HG03175 (cell line): ENCODE measurements at regions not wholly inside any gene's neighbourhood (a gene's known extent, or its start where the extent isn't known, plus 50 kb on each side); places are given as distances from the start of the nearest gene placed in this dataset.
"Not testable (repeated sequence)": the region's sequence is repeated elsewhere in the genome, so short reads cannot be mapped to it uniquely, and the experiment has no call there.

ENCODE experiments used
- ATAC-seq: cut with Tn5 transposase; IDR thresholded peaks from one replicate; pipeline ENCODE4 v1.9.1; 2021; ENCODE audit warnings: mild to moderate bottlenecking, moderate library complexity; ENCODE audit not compliant: unreplicated experiment

DNA sequence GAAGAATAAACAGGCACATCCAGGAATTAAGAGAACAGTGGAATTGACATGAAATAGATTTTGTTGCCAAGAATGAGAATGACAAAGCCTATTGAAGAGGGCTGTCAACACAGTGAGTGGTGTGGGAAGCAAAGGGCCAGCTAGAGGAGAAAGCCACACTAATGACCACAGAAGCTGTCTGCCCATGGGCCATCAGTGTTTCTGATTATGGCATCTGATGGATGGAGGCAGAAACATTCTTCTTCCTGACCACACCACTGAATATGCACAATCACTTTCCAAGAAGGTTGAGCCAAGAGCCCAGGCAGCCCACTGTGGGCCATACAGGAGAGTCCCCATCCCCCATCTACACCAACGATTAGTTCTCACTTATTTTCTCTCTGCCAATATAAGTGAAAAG is 146.0 kb upstream of the SH3BP4 start:
- no peak for ATAC-seq

DNA sequence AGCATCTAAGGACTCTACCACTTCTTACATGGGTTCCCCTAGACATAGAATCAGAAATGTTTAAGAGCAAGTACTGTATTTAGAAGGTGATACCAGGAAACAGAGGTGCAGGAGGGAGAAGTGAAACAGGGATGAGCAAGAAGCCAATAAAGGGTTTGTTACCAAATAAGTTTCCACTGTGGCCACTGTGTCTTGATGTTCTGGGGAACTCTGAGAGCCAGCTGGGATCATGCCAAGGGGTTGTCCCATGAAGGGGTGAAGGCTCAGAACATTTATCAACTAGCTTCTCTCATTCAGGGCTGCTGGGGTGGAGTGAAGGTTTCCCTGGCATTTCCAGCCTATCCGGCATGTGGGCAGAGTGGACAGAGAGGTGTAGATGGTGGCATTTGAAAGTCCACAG is 147.1 kb upstream of the SH3BP4 start:
- no peak for ATAC-seq

DNA sequence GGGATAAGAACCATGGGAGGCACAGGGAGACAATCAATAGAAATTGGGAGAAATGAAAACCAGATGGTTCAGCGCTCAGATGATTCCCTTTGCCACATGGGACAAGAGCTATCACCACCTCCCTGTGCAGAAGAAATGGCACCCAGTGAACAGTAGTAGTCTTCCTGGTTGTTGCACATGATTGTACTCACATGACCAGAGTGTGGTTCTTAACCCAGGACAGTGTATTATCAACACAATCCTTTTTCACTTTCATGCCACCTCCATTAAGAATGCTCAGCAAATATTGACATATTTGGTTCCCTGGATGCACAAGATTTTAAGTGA is 149.0 kb upstream of the SH3BP4 start:
- no peak for ATAC-seq

DNA sequence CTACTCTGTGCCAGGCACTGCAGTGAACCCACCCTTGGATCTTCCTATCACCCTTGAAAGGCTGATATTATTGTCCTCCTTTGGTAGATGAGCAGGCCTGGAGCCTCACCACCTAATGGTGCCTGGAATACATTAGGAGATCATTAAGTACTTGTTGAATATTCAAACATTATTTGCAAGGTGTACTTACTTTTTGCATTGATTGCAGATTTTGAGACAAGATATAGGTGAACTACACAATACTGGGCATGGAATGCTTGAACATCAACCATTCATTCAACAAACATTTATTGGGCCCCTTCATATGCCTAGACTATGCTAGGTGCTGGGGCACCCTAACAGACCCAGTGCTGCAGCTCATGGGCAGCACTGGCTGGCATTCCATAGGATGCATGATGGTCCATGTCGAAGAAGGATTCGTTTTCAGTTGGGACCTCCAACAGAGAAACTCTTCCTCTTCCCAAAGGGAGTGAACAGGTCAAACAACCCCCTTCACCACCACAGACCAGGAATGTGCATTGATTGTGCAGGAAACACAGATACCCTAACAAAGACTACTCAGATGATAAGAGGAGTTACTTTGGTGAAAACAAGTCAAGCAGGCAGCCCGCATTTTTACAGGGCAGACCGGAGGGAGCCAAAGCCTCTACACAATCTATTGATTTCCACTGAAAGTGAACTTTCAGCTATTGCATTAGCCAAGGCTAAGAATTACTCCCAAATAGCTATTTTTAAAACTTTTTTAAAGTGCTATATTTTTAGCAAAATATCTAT is 149.6 kb upstream of the SH3BP4 start:
- no peak for ATAC-seq

DNA sequence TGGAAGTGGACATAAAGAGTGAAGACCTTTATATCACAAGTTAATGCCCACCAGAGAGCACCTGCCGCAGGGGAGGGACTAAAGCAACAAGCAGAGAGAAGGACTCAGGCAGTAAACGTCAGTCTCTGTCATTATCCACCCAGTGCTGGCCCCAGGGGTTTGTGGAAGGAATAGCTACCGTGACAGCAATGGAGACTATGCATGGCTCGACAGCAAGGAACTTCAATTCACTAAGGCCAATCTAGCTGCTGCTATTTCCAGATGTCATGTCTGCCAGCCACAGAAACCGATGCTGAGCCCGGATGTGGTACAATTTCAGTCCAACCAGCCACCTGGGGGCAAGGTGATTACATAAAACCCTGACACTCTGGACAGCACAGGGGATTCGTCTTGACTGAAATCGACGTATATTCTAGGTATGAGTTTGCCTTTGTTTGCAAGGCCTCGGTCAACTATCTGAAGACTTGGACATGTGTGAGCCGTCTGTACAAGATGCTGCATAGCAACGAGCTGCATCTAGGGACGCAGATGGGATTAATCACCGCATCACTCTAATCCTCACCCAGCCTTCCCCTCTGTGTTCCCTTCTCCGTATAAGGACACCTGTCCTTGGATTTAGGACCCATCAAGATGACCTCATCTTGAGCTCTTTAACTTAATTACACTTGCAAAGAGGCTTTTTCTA is 154.1 kb upstream of the SH3BP4 start:
- no peak for ATAC-seq

- ATAC-seq, result no peak
These were observed 155.7 kb upstream of the SH3BP4 start for GRCh38 chr2:234796045-234796591.

- no peak for ATAC-seq
These were observed 156.4 kb upstream of the SH3BP4 start for GRCh38 chr2:234795272-234795920.

DNA sequence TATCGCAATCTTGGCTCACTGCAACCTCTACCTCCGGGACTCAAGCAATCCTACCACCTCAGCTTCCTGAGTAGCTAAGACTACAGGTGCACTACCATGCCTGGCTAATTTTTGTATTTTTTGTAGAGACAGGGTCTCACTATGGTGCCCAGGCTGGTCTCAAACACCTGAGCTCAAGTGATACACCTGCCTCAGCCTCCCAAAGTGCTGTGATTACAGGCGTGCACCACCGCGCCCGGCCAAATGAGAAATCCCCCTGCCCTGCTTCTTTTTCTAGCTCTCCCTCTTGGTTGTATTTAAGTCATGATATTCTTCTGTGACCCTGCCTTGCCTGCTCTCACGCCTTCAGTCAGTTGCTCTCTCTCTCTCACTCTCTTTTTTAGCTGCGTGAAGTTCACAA is 157.0 kb upstream of the SH3BP4 start:
- ATAC-seq, result no peak

GRCh38 chr2:234793212-234793785 is 158.5 kb upstream of the SH3BP4 start:
- ATAC-seq, result no peak

DNA sequence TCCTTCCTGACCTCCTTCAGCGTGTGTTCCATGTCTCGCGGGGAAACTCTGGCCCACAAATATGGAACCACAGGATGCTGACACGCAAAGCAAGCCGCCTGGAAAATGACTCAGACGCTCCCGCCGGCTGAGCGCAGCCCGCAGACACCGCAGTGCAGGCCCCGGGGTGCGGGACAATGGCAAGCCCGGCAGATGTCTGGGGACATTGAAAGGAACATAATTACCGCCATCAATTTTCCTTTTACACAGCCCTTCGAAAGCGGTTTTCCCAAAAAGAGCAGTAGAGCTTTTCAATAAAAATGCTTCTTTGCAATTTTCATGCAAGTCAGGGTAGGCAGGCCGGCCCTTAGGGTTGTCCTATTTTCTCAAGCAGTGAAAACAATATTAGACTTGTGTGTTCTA is 159.2 kb upstream of the SH3BP4 start:
- ATAC-seq, result no peak

- not testable (repeated sequence) for ATAC-seq
These were observed 159.7 kb upstream of the SH3BP4 start for GRCh38 chr2:234792096-234792495.

- no peak for ATAC-seq
These were observed 161.4 kb upstream of the SH3BP4 start for GRCh38 chr2:234790380-234790779.

DNA sequence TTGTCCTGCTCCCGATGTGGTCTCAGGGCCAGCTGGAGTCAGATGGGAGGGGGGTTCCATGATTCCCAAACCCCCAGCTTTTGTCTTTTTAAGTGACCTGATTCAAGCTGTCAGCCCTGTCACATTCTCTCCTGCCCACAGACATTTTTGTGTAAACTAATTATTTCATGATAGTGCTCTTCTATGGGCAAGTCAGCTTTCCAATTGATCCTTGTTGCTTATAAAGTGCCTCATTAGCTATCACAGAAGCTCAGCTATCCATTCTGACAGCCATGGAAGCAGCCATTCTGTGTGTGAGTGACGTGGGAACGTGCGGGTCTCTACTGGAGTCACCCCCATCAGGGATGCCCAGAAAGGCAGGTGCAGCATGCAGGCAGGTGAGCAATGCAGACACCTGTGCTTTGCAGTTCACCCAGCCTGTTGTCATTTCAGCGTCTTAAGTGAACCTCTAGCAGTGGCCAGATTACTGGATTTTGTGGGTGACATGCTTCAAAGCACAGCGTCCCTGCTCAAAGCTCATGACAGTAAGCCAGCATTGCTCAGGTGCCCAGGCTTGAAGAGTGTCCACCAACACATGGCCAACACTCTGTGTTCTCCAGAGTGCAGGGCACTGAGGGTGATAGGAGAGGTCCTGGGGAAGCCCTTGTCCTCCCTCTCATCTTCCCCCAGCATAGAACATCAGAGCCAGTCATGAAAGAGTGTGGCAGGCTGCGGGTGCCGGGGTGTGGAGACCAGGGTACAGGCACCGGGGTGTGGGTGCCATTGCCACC is 162.1 kb upstream of the SH3BP4 start:
- ATAC-seq, result no peak

DNA sequence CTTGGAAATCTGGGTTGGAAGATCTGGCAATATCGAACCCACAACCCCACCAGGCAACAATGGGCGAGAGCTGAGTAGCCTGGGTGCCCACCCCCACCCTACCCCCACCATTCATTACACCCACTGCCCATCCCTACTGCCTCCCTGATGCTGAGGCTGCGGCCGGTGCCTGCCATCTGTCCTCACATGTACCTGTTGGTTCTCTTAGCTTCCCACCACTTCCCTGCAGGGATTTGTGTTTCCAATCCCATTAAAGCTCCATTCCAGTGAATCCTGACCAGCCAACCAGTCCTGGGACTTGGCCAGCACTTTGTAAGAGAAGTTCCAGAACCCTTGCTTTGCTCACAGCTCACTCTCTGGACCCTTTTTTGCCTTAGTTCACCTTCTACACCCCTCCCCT is 163.0 kb upstream of the SH3BP4 start:
- no peak for ATAC-seq

GRCh38 chr2:234788381-234788780 is 163.4 kb upstream of the SH3BP4 start:
- no peak for ATAC-seq

DNA sequence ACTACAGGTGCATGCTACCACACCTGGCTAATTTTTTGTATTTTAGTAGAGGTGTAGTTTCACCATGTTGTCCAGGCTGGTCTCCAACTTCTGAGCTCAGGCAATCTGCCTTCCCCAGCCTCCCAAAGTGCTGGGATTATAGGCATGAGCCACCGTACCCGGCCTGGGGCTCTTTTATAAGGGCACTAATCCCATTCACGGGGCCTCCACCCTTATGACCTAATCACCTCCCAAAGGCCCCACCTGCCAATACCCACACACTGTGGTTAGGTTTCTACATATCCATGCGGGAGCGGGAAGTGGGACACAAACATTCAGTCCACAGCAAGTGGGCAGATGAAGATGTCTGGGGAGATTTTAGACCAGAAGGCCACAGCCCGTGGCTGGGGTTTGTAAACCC is 164.7 kb upstream of the SH3BP4 start:
- ATAC-seq, result no peak

DNA sequence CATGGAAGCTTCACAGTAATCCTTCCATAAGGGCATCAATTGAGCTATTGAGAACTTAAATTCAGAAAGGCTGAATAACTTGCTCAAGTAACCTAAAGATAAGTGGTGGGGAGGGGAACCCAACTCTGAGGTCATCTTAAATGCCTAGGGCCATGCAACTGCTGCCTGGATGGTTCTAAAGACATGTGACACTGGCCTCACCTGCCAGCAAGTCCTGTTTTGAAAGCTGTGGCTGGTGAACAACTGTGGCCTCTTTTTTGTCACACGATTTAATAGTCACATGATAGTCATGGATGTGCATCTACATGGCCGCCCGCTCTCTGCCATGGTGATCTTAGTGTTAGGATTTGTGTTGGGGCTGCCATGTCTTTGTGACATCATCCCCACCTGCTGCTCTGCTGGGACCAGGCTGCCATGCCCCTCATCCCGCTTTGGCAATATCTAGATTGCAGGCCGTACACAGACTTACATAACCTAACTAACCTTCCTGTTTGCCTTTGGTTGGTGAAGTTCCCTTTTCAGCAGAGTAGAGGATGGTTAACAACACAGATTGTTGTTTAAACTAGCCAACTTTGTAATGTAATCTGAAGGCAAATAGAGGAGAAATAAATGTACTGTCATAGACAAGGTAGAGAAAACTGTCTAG is 177.9 kb upstream of the SH3BP4 start:
- no peak for ATAC-seq

- no peak for ATAC-seq
These were observed 178.7 kb upstream of the SH3BP4 start for GRCh38 chr2:234773129-234773528.

GRCh38 chr2:234772733-234773060 is 179.1 kb upstream of the SH3BP4 start:
- ATAC-seq, result no peak

- ATAC-seq, result no peak
These were observed 179.7 kb upstream of the SH3BP4 start for GRCh38 chr2:234771980-234772732.
